ENCODE measurements at regions not wholly inside any gene's neighbourhood (a gene's known extent, or its start where the extent isn't known, plus 50 kb on each side); places are given as distances from the start of the nearest gene placed in this dataset.

GRCh38 chr18:77879829-77880228 is 630.2 kb downstream of the GALR1 start (continued):
- TF ChIP-seq ATF7-NPFF (CRISPR knock-in tag; IDR thresholded peaks at IDR 0.05; ENCODE audit: low read depth) (no peak), TBX3 (IDR thresholded peaks at IDR 0.05; ENCODE audit: borderline replicate concordance) (no peak), KLF15 (CRISPR knock-in tag; IDR thresholded peaks at IDR 0.05; ENCODE audit: borderline replicate concordance) (no peak), MATR3 (CRISPR knock-in tag; IDR thresholded peaks at IDR 0.05) (no peak)

- H3K9me3 ChIP-seq (ENCODE audit: low read length) = no peaks in the 10 kb centered on the region
- peak; percentile 61 to 84 for TF ChIP-seq MAFK (conservative IDR thresholded peaks at IDR 0.05 in 1 of 2, IDR thresholded peaks at IDR 0.05 in 1 of 2; ENCODE audit: low read length in 2 of 2)
- TF ChIP-seq KAT7 (CRISPR knock-in tag; IDR thresholded peaks at IDR 0.05; ENCODE audit: borderline replicate concordance) = no peak
- TF ChIP-seq ZNF468 (CRISPR knock-in tag; IDR thresholded peaks at IDR 0.05) = no peak
- no peak for TF ChIP-seq SIN3A (IDR thresholded peaks at IDR 0.05; ENCODE audit: borderline replicate concordance, low read depth, low read length)
- no peak for TF ChIP-seq GFI1 (CRISPR knock-in tag; IDR thresholded peaks at IDR 0.05; ENCODE audit: borderline replicate concordance)
- TF ChIP-seq MAFF (IDR thresholded peaks at IDR 0.05; ENCODE audit: low read depth, low read length) = peak; percentile 70
- DNase-seq (ENCODE audit: low spot score) (no peak), FAIRE-seq (no peak), ATAC-seq (no peak)
- ChIA-PET POLR2A (no interaction called here), CTCF (ENCODE audit: low intra/inter-chr PET ratio, low total read pairs) (no interaction called here)
- BruUV-seq (replicated peaks) = no TSS peak
- no peaks in the 10 kb centered on the region; a peak in 2 of 5 replicates for H3K27me3 ChIP-seq (ENCODE audit: control insufficient read depth in 1 of 2, insufficient read depth in 2 of 2, low read length in 2 of 2)
- no peak overlapping the region for H3K4me2 ChIP-seq (ENCODE audit: low read depth, low read length)
- H3K4me1 ChIP-seq (ENCODE audit: insufficient read depth, low read length) = no peaks in the 10 kb centered on the region
- no peaks in the 10 kb centered on the region for H3K36me3 ChIP-seq (replicated peaks in 1 of 2; ENCODE audit: control insufficient read depth in 1 of 2, insufficient read depth in 2 of 2, low read length in 2 of 2)
- no peak overlapping the region for H3K27ac ChIP-seq (ENCODE audit: extremely low read length, insufficient read depth, low read length)
- in situ Hi-C loops (cut with HindIII; ENCODE audit: extremely low pct_ligation_motif_present, low pct_unique_long_range_greater_than_20kb) = no loop called here
- no peak overlapping the region for H3K9ac ChIP-seq (ENCODE audit: insufficient read depth, low read depth, low read length)
- no peaks in the 10 kb centered on the region for H3K79me2 ChIP-seq (ENCODE audit: insufficient read depth, low read length)
- 2% methylated on average over 5 of the region's 5 CpGs for WGBS (ENCODE audit: low lambda C conversion rate)
- no peak overlapping the region for H2AFZ ChIP-seq (ENCODE audit: low read length)
- no peaks in the 10 kb centered on the region for H4K20me1 ChIP-seq (ENCODE audit: insufficient read depth, low read length)
- intact Hi-C loops (cut with micrococcal nuclease; ENCODE audit: unreplicated experiment) = no loop called here
- H3K4me3 ChIP-seq (replicated peaks in 1 of 3; ENCODE audit: insufficient read depth in 1 of 3, low read depth in 2 of 3, low read length in 3 of 3) = no peak overlapping the region
These were observed 634.8 kb downstream of the GALR1 start for GRCh38 chr18:77884454-77884853.

All from HepG2 (cell line).